ENCODE measurements at regions not wholly inside any gene's neighbourhood (a gene's known extent, or its start where the extent isn't known, plus 50 kb on each side); places are given as distances from the start of the nearest gene placed in this dataset.

- no peak for TF ChIP-seq EZH2 (IDR thresholded peaks at IDR 0.05; ENCODE audit: insufficient read depth, low read length)
- TF ChIP-seq CTCF (IDR thresholded peaks at IDR 0.05; ENCODE audit: insufficient read depth, low read depth, low read length): no peak
Measured at GRCh38 chr18:76134628-76135027, 360.4 kb downstream of the ZNF516 start.

All from astrocyte (in vitro differentiated cells and primary cell).